Superior temporal gyrus (tissue), 1 donor: ENCODE measurements at regions not wholly inside any gene's neighbourhood (a gene's known extent, or its start where the extent isn't known, plus 50 kb on each side); places are given as distances from the start of the nearest gene placed in this dataset.
"Not testable (repeated sequence)": the region's sequence is repeated elsewhere in the genome, so short reads cannot be mapped to it uniquely, and the experiment has no call there.

ENCODE experiments used
- DNase-seq: peaks from one replicate; pipeline ENCODE4 v3.0.0-alpha.2; 2016; ENCODE audit errors: extremely low spot score

DNA sequence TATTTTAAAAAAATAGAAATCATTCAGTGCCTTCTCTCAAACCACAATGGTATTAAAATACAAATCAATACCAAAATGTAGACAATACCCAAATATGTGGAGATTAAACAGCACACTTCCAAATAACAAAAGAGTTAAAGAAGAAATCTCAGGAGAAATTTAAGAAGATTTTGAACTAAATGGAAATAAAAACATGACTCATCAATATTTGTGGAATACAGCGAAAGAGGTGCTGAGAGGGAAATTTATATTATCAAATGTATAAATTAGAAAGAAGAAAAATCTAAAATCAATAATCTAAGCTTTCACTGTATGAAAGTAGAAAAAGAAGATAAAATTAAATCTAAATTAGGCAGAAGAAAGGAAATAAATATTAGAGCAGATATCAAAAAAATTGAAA lies 233.1 kb downstream of the RPIA start:
- DNase-seq, result no peak

DNA sequence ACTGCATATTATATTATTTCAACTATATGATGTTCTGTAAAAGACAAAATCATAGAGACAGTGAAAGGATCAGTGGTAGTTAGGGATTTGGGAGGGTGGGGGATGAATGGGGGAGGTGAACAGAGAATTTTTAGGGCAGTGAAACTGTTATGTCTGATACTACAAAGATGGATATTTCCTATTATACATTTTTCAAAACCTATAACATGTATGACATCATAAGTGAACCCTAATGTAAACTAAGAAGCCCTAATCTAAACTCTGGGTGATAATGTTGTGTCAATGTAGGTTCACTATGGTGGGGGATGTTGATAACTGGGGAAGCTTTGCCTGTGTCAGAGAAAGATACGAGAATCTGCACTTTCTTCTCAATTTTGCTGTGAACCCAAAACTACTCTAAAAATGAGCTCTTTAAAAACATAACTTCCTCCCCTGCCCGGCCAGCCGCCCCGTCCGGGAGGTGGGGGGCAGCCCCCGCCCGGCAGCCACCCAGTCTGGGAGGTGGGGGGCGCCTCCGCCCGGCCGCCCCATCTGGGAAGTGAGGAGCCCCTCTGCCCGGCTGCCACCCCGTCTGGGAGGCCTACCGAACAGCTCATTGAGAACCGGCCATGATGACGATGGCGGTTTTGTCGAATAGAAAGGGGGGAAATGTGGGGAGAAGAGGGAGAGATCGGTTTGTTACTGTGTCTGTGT lies 234.4 kb downstream of the RPIA start:
- no peak for DNase-seq

DNA sequence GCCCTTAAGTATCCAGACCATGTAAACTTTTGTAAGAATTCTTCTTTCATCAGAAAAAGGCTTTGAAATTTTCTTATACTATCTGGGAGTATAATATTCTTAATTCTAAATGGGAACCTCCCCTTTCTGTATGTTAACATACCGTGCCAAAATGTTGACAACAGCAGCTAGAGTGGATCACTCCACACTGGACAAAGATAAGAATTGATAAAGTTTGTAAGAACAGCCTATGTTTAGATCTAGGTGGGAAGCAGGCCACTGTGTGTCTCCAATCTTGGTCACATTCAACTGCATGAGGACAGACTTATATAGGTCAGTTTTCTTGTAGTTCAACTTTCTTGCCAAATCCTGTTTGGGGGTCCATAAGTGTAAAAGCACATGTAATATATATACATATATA lies 235.7 kb downstream of the RPIA start:
- no peak for DNase-seq

DNA sequence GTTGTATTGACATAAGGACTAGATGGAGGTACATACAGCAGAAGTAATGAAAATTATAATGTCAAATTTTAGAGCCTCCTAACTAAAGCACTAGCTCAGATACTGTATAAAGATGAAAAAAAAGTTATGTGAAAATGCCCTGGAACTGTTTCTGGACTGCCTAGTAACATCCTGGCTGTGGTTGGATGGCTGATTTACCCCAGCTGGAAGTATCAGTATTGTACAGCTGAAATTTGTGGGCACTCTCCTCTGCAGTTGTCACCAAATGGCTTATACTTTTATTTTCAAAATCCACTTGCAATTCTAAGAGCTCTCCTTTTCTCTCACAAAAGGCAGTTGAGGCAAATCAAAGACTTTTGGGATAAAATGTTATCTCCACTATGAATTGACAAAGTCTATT lies 239.2 kb downstream of the RPIA start:
- DNase-seq, result no peak

DNA sequence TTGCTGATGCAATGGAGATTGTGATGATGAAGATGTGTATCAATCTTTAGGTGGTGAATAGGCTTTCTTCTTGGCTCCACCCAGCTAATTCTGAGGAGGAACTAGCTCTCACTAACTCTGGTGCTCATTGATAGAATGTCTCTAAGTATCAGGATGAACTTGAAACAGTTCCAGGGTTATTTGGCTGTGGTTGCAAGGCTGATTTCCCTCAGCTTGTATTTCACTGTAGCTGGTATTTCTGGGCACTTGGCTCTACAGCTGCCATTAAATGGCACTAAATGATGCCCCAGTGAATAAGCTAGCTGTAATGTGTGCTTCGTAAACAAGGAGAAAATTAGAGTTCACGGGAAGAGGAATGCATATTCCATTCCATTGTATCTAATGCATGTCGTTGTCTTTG lies 241.2 kb downstream of the RPIA start:
- no peak for DNase-seq

DNA sequence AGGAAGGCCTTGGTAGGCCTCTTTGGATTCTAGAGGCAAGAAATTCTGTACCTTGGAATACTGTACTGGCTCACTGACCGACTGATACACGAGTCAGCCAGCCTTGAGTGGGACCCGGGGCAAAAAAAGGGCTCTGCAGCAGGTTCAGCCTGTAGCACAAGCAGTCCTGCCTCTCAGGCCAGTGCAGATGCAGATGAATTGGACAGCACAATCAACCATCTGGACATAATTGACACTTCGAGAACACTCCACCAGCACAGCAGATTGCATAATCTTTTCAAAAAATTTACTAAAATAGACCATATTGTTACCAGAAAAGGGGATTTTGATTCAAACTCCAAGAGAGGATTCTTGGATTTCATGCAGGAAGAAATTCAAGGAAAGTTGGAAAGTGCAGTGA lies 241.6 kb downstream of the RPIA start:
- no peak for DNase-seq

DNA sequence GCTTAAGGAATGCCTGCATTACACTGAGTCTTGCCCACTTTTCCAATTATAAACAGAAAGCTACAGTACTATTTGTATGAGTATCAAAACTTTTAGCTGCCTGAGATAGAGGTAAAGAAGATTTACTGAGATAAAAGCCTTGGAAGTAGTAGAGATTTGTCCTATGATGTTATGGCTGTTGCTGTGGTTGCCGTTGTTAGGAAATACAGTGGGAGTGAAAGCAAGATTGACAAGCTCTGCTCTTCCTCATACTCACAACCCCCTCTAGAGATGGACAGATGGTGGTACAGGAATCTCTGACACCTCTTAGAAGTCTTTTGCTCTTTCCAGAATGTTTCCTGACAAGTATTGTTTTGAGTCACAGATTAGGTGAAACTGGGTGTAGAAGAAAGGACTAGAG lies 242.5 kb downstream of the RPIA start:
- DNase-seq, result no peak

DNA sequence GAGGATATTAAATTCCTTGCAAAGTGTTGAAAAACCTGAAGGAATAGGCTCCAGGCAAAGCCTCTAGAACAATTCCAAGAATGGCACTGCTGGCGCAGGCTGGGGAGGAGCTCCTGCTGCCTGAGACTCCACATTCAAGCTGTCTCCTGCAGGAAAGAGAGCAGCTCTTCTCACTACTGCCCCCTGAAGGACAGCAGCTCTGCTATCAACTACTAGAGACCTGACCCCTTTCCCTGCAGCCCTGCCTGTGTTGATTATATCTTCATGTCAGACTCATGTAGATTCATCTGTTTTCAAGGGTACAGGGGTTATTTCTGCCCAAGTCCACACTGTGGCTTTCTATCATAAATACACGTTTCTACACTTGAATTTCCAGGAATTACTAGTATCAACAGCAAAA lies 249.7 kb downstream of the RPIA start:
- DNase-seq, result not testable (repeated sequence)

DNA sequence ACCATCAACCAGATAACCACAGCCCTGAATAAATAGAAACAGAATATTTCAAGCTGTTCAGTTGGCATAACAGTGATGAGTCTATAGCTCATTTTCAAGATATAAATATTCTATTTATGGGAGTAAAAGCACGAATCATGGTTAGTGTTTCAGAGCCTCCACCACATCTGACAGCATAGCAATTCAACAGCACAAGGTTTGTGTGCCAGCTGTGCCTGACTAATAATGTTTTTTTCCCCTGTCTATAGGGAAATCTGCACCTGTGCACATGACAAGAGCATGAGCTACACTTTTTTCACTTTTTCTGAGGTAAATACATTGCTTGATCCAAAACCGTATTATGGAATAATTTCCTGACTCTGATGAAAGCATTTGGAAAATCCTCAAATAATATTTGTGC lies 251.3 kb downstream of the RPIA start:
- DNase-seq, result no peak

DNA sequence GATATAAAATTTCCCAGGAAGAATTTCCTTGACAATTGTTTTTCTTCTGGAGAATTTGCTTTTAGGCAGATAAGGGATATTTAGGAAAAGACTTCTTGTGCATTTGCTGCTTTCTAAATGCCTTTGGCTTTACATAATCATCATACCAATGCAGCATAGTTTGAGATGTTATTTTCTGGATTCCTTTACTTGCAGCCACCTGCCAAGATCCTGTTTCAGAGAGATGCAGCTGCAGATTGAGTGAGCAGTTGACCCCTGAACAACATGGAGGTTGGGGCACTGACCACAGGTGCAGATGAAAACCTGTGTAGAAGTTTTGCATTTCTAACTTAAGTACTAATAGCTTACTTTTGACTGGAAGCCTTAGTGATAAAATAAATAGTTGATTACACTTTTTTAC lies 257.9 kb downstream of the RPIA start:
- DNase-seq, result no peak

DNA sequence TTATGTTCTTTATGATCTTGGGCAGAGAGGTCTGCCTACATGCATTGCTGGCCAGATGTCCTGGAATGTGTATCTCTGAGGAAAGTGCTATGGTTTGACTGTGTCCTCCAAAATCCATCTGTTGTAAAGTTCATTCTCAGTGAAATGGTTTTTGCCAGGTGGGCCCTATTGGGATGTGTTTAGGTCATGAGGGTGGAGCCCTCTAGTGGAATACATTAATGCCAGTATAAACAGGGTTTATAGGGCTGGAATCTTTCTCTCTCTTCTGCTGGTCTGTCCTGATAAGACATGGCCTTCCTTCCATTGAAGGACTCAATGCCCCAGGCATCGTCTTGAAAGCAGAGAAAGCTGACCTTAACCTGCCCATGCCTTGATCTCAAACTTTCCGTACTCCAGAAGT lies 258.5 kb downstream of the RPIA start:
- DNase-seq, result no peak

DNA sequence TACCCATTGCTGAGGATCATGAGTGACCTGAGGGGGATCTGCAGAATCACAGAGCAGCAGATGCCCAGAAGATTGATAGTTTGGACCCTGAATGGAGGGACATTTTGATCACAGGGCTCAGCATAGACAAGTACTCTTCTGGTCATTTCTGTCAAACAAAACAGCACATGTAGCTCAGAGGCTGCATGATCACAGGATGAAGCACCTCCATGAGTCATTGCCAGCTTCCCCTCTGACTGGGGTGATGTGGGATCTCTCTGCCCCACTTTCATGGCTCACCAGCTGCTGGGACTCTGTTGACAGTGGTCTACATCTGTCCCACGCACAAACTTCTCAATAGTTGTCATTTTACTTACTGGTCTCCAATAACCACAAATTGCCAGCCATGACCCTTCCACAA lies 264.1 kb downstream of the RPIA start:
- DNase-seq, result no peak

DNA sequence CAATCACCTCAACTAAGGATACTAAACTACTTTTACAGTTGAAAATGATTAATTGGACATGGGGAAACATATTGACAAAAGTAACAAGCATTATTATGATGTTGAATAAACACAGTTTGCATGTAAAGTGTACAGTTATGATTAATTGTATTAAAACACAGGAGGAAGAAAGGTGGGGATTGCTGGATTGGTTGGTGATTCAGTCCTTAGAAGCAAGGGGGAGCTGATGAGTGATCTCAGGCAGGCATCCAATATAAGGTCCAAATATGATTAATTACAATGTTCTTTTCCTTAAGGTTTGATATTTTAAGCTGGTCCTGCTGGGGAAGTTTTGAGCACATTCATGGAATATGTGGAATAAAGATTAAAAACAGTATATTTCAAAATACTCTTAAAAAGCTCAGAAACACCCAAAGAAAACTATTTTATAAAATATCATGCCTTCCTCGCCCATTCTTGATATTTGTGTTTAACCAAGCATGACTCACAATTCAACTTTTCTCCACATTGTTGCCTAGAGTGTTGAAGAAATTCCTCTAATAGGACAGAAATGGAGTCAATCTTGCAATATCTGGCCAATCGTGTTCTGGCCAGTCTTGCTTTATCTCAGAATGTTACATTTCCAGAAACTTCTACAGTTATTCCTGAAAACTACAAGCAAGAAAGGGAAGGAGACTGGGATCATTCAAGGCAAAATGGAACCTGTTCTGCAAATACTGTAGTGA lies 268.2 kb downstream of the RPIA start:
- no peak for DNase-seq

DNA sequence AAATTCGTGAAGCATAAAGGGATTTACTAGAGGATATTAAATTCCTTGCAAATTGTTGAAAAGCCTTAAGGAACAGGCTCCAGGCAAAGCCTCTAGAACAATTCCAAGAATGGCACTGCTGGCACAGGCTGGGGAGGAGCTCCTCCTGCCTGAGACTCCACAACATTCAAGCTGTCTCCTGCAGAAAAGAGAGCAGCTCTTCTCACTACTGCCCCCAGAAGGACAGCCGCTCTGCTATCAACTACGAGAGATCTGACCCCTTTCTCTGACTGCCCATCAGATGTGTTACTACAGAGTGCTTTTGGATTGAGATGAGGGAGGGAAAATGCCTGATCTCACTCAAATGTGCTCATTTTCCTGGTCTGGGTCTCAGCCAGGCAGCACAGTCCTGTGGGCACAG lies 269.9 kb downstream of the RPIA start:
- DNase-seq, result not testable (repeated sequence)

DNA sequence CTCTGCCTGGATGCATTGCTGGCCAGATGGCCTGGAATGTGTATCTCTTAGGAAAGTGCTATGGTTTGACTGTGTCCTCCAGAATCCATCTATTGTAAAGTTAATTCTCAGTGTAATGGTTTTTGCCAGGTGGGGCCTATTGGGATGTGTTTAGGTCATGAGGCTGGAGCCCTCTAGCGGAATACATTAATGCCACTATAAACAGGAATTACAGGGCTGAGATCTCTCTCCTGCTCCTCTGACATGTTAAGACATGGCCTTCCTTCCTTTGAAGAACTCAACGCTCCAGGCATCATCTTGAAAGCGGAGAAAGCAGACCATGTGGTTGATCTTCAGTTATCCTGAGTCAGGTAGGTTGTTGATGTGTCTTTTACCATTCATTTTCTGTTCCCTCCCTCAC lies 276.4 kb downstream of the RPIA start:
- no peak for DNase-seq

DNA sequence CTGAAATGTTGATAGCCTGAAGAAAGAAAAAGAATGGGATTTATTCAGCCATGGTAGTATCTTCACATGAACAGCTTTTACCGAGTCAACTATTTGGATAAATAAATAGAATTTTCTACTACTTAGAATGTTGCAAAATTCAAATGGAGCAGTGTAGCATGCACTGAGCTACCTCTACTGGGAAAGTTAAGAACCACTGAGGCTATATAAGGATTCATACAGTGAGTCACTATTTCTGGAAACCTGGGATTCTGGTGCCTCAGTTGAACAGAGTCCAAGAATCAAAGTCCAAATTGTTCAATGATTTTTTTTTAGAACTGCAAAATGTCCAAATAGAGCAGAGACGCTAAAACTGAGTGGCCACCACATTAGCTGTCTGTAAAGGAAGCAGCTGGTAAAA lies 286.5 kb downstream of the RPIA start:
- not testable (repeated sequence) for DNase-seq

DNA sequence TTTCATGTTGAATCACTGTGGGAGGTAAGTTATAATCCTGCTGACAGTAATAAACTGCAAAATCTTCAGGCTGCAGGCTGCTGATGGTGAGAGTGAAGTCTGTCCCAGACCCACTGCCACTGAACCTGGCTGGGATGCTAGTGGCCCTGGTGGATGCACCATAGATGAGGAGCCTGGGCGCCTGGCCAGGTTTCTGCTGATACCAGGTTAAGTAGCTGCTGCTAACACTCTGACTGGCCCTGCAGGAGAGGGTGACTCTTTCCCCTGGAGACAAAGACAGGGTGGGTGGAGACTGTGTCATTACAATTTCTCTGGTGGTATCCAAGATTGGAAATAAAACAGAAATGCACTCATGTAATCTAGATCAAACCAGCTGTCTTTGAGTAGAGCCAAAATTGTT lies 287.0 kb downstream of the RPIA start:
- not testable (repeated sequence) for DNase-seq

DNA sequence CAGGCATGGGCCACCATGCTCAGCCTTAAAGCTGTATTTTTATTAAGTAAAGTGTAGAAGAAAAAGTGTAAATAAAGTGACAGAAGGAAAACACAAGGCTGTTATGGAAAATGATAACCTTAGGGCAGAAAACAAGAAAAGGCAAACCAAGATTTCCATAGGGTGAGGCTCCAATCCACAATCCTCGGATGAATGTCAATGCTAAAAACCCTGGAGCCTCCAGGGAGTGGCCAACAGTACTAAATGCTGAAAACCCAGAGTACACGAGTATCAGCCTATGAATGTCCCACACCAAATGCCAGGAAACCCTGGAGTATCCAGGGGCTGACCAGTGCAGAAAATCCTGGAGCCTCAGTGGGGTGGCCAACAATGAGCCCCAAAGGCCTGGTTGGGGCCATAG lies 292.6 kb downstream of the RPIA start:
- DNase-seq, result not testable (repeated sequence)

DNA sequence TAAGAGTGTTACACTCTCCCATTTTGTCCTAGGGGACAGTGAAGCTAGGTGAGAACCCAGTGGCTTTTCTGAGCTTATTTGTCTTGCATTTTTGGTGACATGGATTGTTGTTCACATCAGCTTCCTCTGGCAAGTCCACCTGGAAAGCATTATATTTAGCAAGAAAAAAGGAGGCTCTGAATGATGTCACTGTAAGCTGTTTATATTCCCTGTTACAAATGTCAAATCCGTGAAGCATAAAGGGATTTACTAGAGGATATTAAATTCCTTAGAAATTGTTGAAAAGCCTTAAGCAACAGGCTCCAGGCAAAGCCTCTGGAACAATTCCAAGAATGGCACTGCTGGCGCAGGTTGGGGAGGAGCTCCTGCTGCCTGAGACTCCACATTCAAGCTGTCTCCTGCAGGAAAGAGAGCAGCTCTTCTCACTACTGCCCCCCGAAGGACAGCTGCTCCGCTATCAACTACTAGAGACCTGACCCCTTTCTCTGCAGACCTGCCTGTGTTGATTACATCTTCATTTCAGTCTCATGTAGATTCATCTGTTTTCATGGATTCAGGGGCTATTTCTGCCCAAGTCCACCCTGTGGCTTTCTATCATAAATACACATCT lies 295.4 kb downstream of the RPIA start:
- not testable (repeated sequence) for DNase-seq

DNA sequence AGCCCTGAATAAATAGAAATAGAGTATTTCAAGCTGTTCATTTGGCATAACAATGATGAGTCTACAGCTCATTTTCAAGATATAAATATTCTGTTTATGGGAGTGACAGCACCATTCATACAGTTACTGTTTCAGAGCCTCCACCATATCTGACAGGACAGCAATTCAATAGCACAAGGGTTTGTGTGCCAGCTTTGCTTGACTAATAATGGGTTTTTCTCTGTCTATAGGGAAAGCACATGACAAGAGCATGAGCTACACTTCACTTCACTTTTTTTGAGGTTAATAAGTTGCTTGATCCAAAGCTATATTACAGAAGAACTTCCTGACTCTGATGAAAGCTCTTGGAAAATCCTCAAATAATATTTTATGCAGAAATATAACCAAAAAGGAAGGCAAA lies 297.1 kb downstream of the RPIA start:
- not testable (repeated sequence) for DNase-seq

DNA sequence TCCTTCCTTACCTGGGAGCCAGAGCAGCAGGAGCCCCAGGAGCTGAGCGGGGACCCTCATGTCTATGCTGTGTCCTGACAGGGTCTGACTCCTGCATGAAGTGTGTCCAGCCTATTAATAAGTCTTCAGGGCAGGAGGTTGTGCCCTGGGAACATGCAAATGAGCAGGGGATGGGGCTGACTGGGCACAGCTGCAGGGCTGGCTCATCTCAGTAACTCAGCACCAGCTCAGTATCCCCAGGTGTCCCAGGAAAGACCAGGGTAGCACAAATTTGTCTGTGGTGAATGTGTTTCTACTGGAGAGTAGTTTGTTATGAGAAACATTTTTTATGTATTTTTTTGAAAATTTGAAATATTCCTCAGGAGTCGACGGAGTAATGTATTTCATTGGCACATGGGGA lies 301.3 kb downstream of the RPIA start:
- not testable (repeated sequence) for DNase-seq

DNA sequence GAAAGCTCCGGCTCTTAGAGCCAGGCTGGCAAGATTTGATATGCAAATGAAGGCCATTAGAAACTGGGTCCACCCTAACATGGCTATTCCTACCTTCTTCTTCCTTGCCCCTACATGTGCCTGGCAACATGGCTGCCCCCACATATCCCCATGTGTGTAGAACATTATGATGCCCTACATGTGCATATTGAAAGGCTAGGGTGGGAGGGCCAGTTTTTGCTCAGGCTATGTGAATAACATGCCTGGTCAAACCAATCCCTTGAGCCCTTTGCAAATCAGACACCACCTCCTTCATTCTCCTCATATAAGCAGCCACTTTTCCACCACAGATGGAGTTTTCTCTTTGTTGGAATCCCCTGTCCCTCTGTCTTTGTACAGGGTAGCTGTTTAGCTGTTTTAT lies 303.4 kb downstream of the RPIA start:
- not testable (repeated sequence) for DNase-seq

DNA sequence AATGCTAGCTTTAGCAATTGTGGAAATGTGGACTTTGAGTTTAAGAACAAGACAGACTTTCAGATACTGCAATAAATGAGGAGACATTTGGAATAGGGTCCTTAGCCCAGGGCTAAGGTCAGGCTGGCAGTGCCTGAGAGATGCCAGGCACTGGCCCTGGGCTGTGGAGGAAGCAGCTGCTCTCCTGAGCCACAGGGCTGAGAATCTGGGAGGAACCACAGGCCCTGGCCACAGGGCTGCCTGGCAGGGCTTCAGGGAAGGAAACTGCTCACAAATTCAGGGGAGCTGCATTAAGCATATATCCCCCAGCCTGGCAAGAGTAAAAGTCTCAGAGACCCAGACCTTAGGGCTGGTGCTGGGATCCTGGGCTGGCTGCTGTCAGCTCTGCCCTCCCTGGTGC lies 305.1 kb downstream of the RPIA start:
- not testable (repeated sequence) for DNase-seq
